Adipocyte (in vitro differentiated cells): ENCODE measurements at regions not wholly inside any gene's neighbourhood (a gene's known extent, or its start where the extent isn't known, plus 50 kb on each side); places are given as distances from the start of the nearest gene placed in this dataset.
"Not testable (repeated sequence)": the region's sequence is repeated elsewhere in the genome, so short reads cannot be mapped to it uniquely, and the experiment has no call there.

Experiments used
- DNase-seq: peaks from one replicate; pipeline ENCODE4 v3.0.0-alpha.2; 2015; ENCODE audit warnings: low read depth
- H3K27me3 ChIP-seq: replicated peaks from 2 replicates; pipeline ENCODE4 v1.7.0; 2013; ENCODE audit warnings: mild to moderate bottlenecking, low read length, moderate library complexity; ENCODE audit not compliant: control insufficient read depth, insufficient read depth
- H3K36me3 ChIP-seq: 2 replicates; pipeline ENCODE4 v1.7.0; 2013; ENCODE audit warnings: low read length, mild to moderate bottlenecking, moderate library complexity; ENCODE audit not compliant: control insufficient read depth, insufficient read depth, severe bottlenecking
- H3K4me1 ChIP-seq: 2 replicates; pipeline ENCODE4 v1.7.0; 2013; ENCODE audit warnings: mild to moderate bottlenecking, low read length, moderate library complexity; ENCODE audit not compliant: control insufficient read depth, insufficient read depth
- H3K4me3 ChIP-seq: 2 replicates; pipeline ENCODE4 v1.7.0; 2013; ENCODE audit warnings: mild to moderate bottlenecking, low read length, moderate library complexity
- H3K9ac ChIP-seq: 2 replicates; pipeline ENCODE4 v1.7.0; 2013; ENCODE audit warnings: mild to moderate bottlenecking, low read length, moderate library complexity
- H3K9me3 ChIP-seq: 2 replicates; pipeline ENCODE4 v1.7.0; 2013; ENCODE audit warnings: mild to moderate bottlenecking, low read length, moderate library complexity; ENCODE audit not compliant: control insufficient read depth

- DNase-seq: peak; percentile 78
- Histone ChIP-seq H3K9me3 (no peaks in the 10 kb centered on the region), H3K4me3 (no peak overlapping the region), H3K36me3 (no peaks in the 10 kb centered on the region), H3K9ac (no peak overlapping the region), H3K27me3 (no peaks in the 10 kb centered on the region), H3K4me1 (peaks cover 19% of the 10 kb centered on the region)
These were observed 74.3 kb upstream of the CAPZB start for GRCh38 chr1:19559641-19560040.

GRCh38 chr1:19557609-19558051 lies 72.3 kb upstream of the CAPZB start:
- no peak overlapping the region for H3K9ac ChIP-seq
- H3K9me3 ChIP-seq: no peaks in the 10 kb centered on the region

GRCh38 chr1:19554090-19554489 lies 68.8 kb upstream of the CAPZB start:
- H3K4me1 ChIP-seq: no peaks in the 10 kb centered on the region
- no peak overlapping the region for H3K9ac ChIP-seq
- no peaks in the 10 kb centered on the region for H3K9me3 ChIP-seq
- no peaks in the 10 kb centered on the region for H3K36me3 ChIP-seq
- H3K4me3 ChIP-seq: no peak overlapping the region
- H3K27me3 ChIP-seq: no peaks in the 10 kb centered on the region
- no peak for DNase-seq

More at GRCh38 chr1:19557609-19558051, 72.3 kb upstream of the CAPZB start:
- DNase-seq: no peak
- peaks cover 3% of the 10 kb centered on the region for H3K4me1 ChIP-seq
- H3K36me3 ChIP-seq: no peaks in the 10 kb centered on the region
- H3K27me3 ChIP-seq: no peaks in the 10 kb centered on the region
- no peak overlapping the region for H3K4me3 ChIP-seq

GRCh38 chr1:19552291-19553010 lies 67.1 kb upstream of the CAPZB start:
- no peak for DNase-seq
- Histone ChIP-seq H3K27me3 (no peaks in the 10 kb centered on the region), H3K36me3 (no peaks in the 10 kb centered on the region), H3K4me1 (no peaks in the 10 kb centered on the region), H3K9ac (no peak overlapping the region), H3K4me3 (no peak overlapping the region), H3K9me3 (peaks cover 6% of the 10 kb centered on the region)

GRCh38 chr1:19551837-19552236 lies 66.5 kb upstream of the CAPZB start:
- not testable (repeated sequence) for H3K4me1 ChIP-seq, H3K4me3 ChIP-seq, H3K36me3 ChIP-seq, H3K27me3 ChIP-seq, DNase-seq, H3K9ac ChIP-seq
- peaks cover 12% of the 10 kb centered on the region for H3K9me3 ChIP-seq

- not testable (repeated sequence) for H3K4me3 ChIP-seq, H3K36me3 ChIP-seq, H3K4me1 ChIP-seq, H3K9ac ChIP-seq, DNase-seq, H3K27me3 ChIP-seq
- peaks cover 22% of the 10 kb centered on the region for H3K9me3 ChIP-seq
These were observed 65.1 kb upstream of the CAPZB start for GRCh38 chr1:19550437-19550836.

GRCh38 chr1:19547814-19548213 lies 62.5 kb upstream of the CAPZB start:
- Histone ChIP-seq H3K36me3 (no peaks in the 10 kb centered on the region), H3K4me1 (no peaks in the 10 kb centered on the region), H3K9ac (no peak overlapping the region), H3K9me3 (peaks cover 26% of the 10 kb centered on the region), H3K4me3 (no peak overlapping the region), H3K27me3 (no peaks in the 10 kb centered on the region)
- no peak for DNase-seq

GRCh38 chr1:19536519-19536918 lies 51.2 kb upstream of the CAPZB start:
- H3K36me3 ChIP-seq: no peaks in the 10 kb centered on the region
- no peak overlapping the region for H3K9ac ChIP-seq
- DNase-seq: no peak
- no peak overlapping the region for H3K4me3 ChIP-seq
- no peaks in the 10 kb centered on the region for H3K27me3 ChIP-seq
- H3K9me3 ChIP-seq: peaks cover 5% of the 10 kb centered on the region
- H3K4me1 ChIP-seq: no peaks in the 10 kb centered on the region

GRCh38 chr1:19535214-19535613 lies 49.9 kb upstream of the CAPZB start:
- H3K4me3 ChIP-seq: no peak overlapping the region
- no peak overlapping the region for H3K9ac ChIP-seq
- no peaks in the 10 kb centered on the region for H3K36me3 ChIP-seq
- DNase-seq: no peak
- H3K27me3 ChIP-seq: no peaks in the 10 kb centered on the region
- peaks cover 8% of the 10 kb centered on the region for H3K9me3 ChIP-seq
- no peaks in the 10 kb centered on the region for H3K4me1 ChIP-seq
